ENCODE measurements at regions not wholly inside any gene's neighbourhood (a gene's known extent, or its start where the extent isn't known, plus 50 kb on each side); places are given as distances from the start of the nearest gene placed in this dataset.

- no peak for DNase-seq
Measured at GRCh38 chr4:18930487-18930886, 908.9 kb upstream of the LCORL start.

GRCh38 chr4:18923496-18924161, 902.1 kb upstream of the LCORL start:
- DNase-seq, result no peak

- DNase-seq, result no peak
Measured at GRCh38 chr4:18917689-18918088, 896.1 kb upstream of the LCORL start.

- DNase-seq, result no peak
Measured at GRCh38 chr4:18914182-18914581, 892.6 kb upstream of the LCORL start.

- no peak for DNase-seq
Measured at GRCh38 chr4:18894928-18895327, 873.4 kb upstream of the LCORL start.

- DNase-seq, result no peak
Measured at GRCh38 chr4:18882468-18882867, 860.9 kb upstream of the LCORL start.

- no peak for DNase-seq
Measured at GRCh38 chr4:18881556-18881955, 860.0 kb upstream of the LCORL start.

GRCh38 chr4:18880871-18881270, 859.3 kb upstream of the LCORL start:
- no peak for DNase-seq

GRCh38 chr4:18878561-18878960, 857.0 kb upstream of the LCORL start:
- no peak for DNase-seq

GRCh38 chr4:18869166-18869565, 847.6 kb upstream of the LCORL start:
- no peak for DNase-seq

GRCh38 chr4:18860836-18861530, 839.4 kb upstream of the LCORL start:
- no peak for DNase-seq

GRCh38 chr4:18859468-18859867, 837.9 kb upstream of the LCORL start:
- no peak for DNase-seq

- DNase-seq, result no peak
Measured at GRCh38 chr4:18858229-18858922, 836.8 kb upstream of the LCORL start.

GRCh38 chr4:18850867-18851266, 829.3 kb upstream of the LCORL start:
- no peak for DNase-seq

GRCh38 chr4:18847249-18847890, 825.8 kb upstream of the LCORL start:
- DNase-seq, result no peak

- no peak for DNase-seq
Measured at GRCh38 chr4:18846313-18846712, 824.8 kb upstream of the LCORL start.

GRCh38 chr4:18844726-18845125, 823.2 kb upstream of the LCORL start:
- no peak for DNase-seq

- DNase-seq, result no peak
Measured at GRCh38 chr4:18842431-18842830, 820.9 kb upstream of the LCORL start.

GRCh38 chr4:18840481-18840880, 818.9 kb upstream of the LCORL start:
- DNase-seq, result no peak

GRCh38 chr4:18816228-18816895, 794.8 kb upstream of the LCORL start:
- DNase-seq, result no peak

GRCh38 chr4:18815779-18816173, 794.2 kb upstream of the LCORL start:
- DNase-seq, result no peak

- DNase-seq, result no peak
Measured at GRCh38 chr4:18815081-18815778, 793.7 kb upstream of the LCORL start.

All from activated T-cell treated with anti-CD3 and anti-CD28 coated beads, Interleukin-2, amount 50 U/mL, for 48 hours (primary cell).